OCI-LY7 (cell line): ENCODE measurements at regions not wholly inside any gene's neighbourhood (a gene's known extent, or its start where the extent isn't known, plus 50 kb on each side); places are given as distances from the start of the nearest gene placed in this dataset.

ENCODE experiments used
- BruUV-seq: library from RNA; stranded (reverse); fragments of 400-500 nt; replicated peaks from 2 replicates; lab custom pipeline; 2021; lab: Mats Ljungman, UMichigan
- CTCF ChIA-PET: fragments of 300-600 bp; sonication (Branson Sonifier 250); formaldehyde crosslinking; loops from one replicate; lab custom pipeline; 2022; ENCODE audit warnings: antibody characterized with exemption; ENCODE audit not compliant: unreplicated experiment; lab: Charles Lee
- POLR2A ChIA-PET: fragments of 300-600 bp; sonication (Branson Sonifier 250); formaldehyde crosslinking; loops from one replicate; lab custom pipeline; 2022; ENCODE audit warnings: antibody characterized with exemption; lab: Charles Lee
- DNase-seq: peaks from one replicate; pipeline ENCODE4 v3.0.0-alpha.2; 2015; ENCODE audit warnings: low spot score
- H2AFZ ChIP-seq: fragments of 200-600 bp; sonication (generic), shearing (Covaris generic); 2 replicates; pipeline ENCODE4 v1.6.1; 2014; ENCODE audit warnings: mild to moderate bottlenecking, antibody characterized with exemption, low read length, moderate library complexity
- H3K27ac ChIP-seq: fragments of 200-600 bp; sonication (generic); 2 replicates; pipeline ENCODE4 v1.5.1; 2014; ENCODE audit warnings: mixed run types, low read depth, mild to moderate bottlenecking, moderate library complexity, low read length, inconsistent platforms; ENCODE audit not compliant: poor library complexity, severe bottlenecking
- H3K36me3 ChIP-seq: fragments of 200-600 bp; sonication (generic); 2 replicates; pipeline ENCODE4 v1.6.1; 2014; ENCODE audit warnings: mild to moderate bottlenecking, antibody characterized with exemption, low read length, moderate library complexity, mixed read lengths; ENCODE audit not compliant: insufficient read depth
- H3K4me1 ChIP-seq: fragments of 200-600 bp; sonication (generic); 2 replicates; pipeline ENCODE4 v1.5.1; 2014; ENCODE audit warnings: mild to moderate bottlenecking, low read length; ENCODE audit not compliant: insufficient read depth, poor library complexity, severe bottlenecking
- H3K4me2 ChIP-seq: fragments of 200-600 bp; sonication (generic); 2 replicates; pipeline ENCODE4 v1.6.1; 2014; ENCODE audit warnings: mild to moderate bottlenecking, low read length
- H3K4me3 ChIP-seq: fragments of 200-600 bp; sonication (generic); 2 replicates; pipeline ENCODE4 v1.5.1; 2014; ENCODE audit warnings: mild to moderate bottlenecking, low read depth, low read length; ENCODE audit not compliant: poor library complexity, severe bottlenecking
- H3K79me2 ChIP-seq: fragments of 200-600 bp; sonication (generic); 2 replicates; pipeline ENCODE4 v1.6.1; 2016; ENCODE audit warnings: low read depth, mild to moderate bottlenecking, low read length, moderate library complexity, mixed read lengths; ENCODE audit not compliant: insufficient read depth
- H3K9me2 ChIP-seq: fragments of 200-600 bp; sonication (generic); 2 replicates; pipeline ENCODE4 v1.6.1; 2016; ENCODE audit warnings: mild to moderate bottlenecking, low read length, mixed read lengths; ENCODE audit not compliant: insufficient read depth
- H3K9me3 ChIP-seq: fragments of 200-600 bp; sonication (generic); 2 replicates; pipeline ENCODE4 v1.6.1; 2014; ENCODE audit warnings: mild to moderate bottlenecking, mixed run types, low read length, mixed read lengths
- H4K20me1 ChIP-seq: fragments of 200-600 bp; sonication (generic); 2 replicates; pipeline ENCODE4 v1.6.1; 2014; ENCODE audit warnings: mild to moderate bottlenecking, antibody characterized with exemption, low read length, moderate library complexity, mixed read lengths; ENCODE audit not compliant: insufficient read depth
- CTCF ChIP-seq: fragments of 200-600 bp; sonication (generic); conservative IDR thresholded peaks from 2 replicates; pipeline ENCODE4 v1.5.1; 2014; ENCODE audit warnings: mild to moderate bottlenecking, antibody characterized with exemption, low read length, moderate library complexity, mixed read lengths
- EZH2phosphoT487 ChIP-seq: fragments of 200-600 bp; sonication (generic); IDR thresholded peaks from 2 replicates; pipeline ENCODE4 v1.6.1; 2018; ENCODE audit warnings: low read depth, borderline replicate concordance, mild to moderate bottlenecking, mixed run types, antibody characterized with exemption, low read length, moderate library complexity, mixed read lengths
- intact Hi-C: fragments of 100-400 bp; cut with micrococcal nuclease; formaldehyde crosslinking; loops from one replicate; pipeline ENCODE4 v1.10.0; 2022; ENCODE audit not compliant: unreplicated experiment

- no peaks in the 10 kb centered on the region for H3K9me3 ChIP-seq
- CTCF ChIA-PET, result no interaction called here
- H3K4me2 ChIP-seq, result no peak overlapping the region
- H2AFZ ChIP-seq, result no peak overlapping the region
- H4K20me1 ChIP-seq, result no peaks in the 10 kb centered on the region
- DNase-seq, result no peak
- POLR2A ChIA-PET, result no interaction called here
- TF ChIP-seq CTCF (no peak), EZH2phosphoT487 (no peak)
- no peak overlapping the region for H3K4me3 ChIP-seq
- no TSS peak for BruUV-seq
- no peaks in the 10 kb centered on the region for H3K79me2 ChIP-seq
- H3K36me3 ChIP-seq, result no peaks in the 10 kb centered on the region
- no peaks in the 10 kb centered on the region for H3K4me1 ChIP-seq
- H3K27ac ChIP-seq, result no peak overlapping the region
- intact Hi-C loops, result no loop called here
- H3K9me2 ChIP-seq, result no peaks in the 10 kb centered on the region
These were observed 310.2 kb downstream of the FAM72C start for GRCh38 chr1:143661418-143662101.

GRCh38 chr1:143660354-143660941 is 311.3 kb downstream of the FAM72C start:
- no TSS peak for BruUV-seq

More at GRCh38 chr1:143660354-143660941, 311.3 kb downstream of the FAM72C start:
- H3K36me3 ChIP-seq, result no peaks in the 10 kb centered on the region
- H3K27ac ChIP-seq, result no peak overlapping the region
- no peaks in the 10 kb centered on the region for H3K9me2 ChIP-seq
- no peak overlapping the region for H3K4me3 ChIP-seq
- H3K4me2 ChIP-seq, result no peak overlapping the region
- ChIA-PET POLR2A (no interaction called here), CTCF (no interaction called here)
- DNase-seq, result no peak
- no peaks in the 10 kb centered on the region for H3K4me1 ChIP-seq
- no peak overlapping the region for H2AFZ ChIP-seq
- intact Hi-C loops, result no loop called here
- no peak for TF ChIP-seq CTCF
- TF ChIP-seq EZH2phosphoT487, result no peak
- no peaks in the 10 kb centered on the region for H4K20me1 ChIP-seq
- no peaks in the 10 kb centered on the region for H3K79me2 ChIP-seq
- no peaks in the 10 kb centered on the region for H3K9me3 ChIP-seq
